Loucy (cell line): ENCODE measurements at regions not wholly inside any gene's neighbourhood (a gene's known extent, or its start where the extent isn't known, plus 50 kb on each side); places are given as distances from the start of the nearest gene placed in this dataset.

Experiments used
- EZH2phosphoT487 ChIP-seq: fragments of 200-600 bp; IDR thresholded peaks from 2 replicates; pipeline ENCODE4 v1.6.1; 2018; ENCODE audit warnings: antibody characterized with exemption, mild to moderate bottlenecking, moderate library complexity, borderline replicate concordance
- TF ChIP-seq, protein P1 (sequence below): fragments of 200-600 bp; sonication (generic); conservative IDR thresholded peaks from 2 replicates; pipeline ENCODE4 v1.5.1; 2014; ENCODE audit warnings: mild to moderate bottlenecking, antibody characterized with exemption, low read length

DNA sequence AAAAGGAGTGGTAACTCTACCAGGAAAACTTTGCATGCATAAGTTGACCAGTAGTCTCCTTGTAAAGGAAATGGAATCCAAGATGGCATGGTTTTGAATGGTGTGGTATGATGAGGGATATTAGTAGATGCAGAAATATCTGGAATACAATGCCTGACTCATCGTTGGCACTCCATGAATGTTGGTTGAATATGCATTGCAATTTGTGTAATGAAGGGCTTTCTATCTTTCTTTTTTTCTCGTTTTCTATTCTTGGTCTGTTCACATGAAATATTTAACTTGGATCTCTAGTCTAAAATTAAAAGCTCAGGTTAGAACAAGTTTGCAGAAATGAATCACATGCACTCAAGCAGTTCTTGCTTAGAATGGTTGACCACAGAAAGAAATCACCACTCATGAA lies 195.3 kb upstream of the ADRA1D start:
- TF ChIP-seq, protein P1, sequence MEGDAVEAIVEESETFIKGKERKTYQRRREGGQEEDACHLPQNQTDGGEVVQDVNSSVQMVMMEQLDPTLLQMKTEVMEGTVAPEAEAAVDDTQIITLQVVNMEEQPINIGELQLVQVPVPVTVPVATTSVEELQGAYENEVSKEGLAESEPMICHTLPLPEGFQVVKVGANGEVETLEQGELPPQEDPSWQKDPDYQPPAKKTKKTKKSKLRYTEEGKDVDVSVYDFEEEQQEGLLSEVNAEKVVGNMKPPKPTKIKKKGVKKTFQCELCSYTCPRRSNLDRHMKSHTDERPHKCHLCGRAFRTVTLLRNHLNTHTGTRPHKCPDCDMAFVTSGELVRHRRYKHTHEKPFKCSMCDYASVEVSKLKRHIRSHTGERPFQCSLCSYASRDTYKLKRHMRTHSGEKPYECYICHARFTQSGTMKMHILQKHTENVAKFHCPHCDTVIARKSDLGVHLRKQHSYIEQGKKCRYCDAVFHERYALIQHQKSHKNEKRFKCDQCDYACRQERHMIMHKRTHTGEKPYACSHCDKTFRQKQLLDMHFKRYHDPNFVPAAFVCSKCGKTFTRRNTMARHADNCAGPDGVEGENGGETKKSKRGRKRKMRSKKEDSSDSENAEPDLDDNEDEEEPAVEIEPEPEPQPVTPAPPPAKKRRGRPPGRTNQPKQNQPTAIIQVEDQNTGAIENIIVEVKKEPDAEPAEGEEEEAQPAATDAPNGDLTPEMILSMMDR: no peak
- no peak for TF ChIP-seq EZH2phosphoT487
